Lower leg skin (tissue), 4 donors: ENCODE measurements at regions not wholly inside any gene's neighbourhood (a gene's known extent, or its start where the extent isn't known, plus 50 kb on each side); places are given as distances from the start of the nearest gene placed in this dataset.

Experiments used
- DNase-seq, 2 donors: peaks; one replicate each; pipeline ENCODE4 v3.0.0-alpha.2; 2019; ENCODE audit warnings: low spot score in 2 of 2
- H3K4me3 ChIP-seq: fragments of 200-600 bp; sonication (generic); 2 replicates; pipeline ENCODE4 v1.5.1; 2017; ENCODE audit warnings: mild to moderate bottlenecking, low read depth; ENCODE audit not compliant: poor library complexity, severe bottlenecking
- POLR2A ChIP-seq, 2 donors: fragments of 450-650 bp; IDR thresholded peaks; one replicate each; pipeline ENCODE4 v1.6.1; 2016 to 2017; ENCODE audit warnings: antibody characterized with exemption in 2 of 2, mild to moderate bottlenecking in 1 of 2, moderate library complexity in 1 of 2
- WGBS, 2 donors: methylation state at CpG; one replicate each; pipeline ENCODE4 v1.1.5; 2018; 5-methylcytosine and 5-hydroxymethylcytosine counted together
- intact Hi-C: fragments of 100-400 bp; cut with DNase I; formaldehyde crosslinking; loops from one replicate; pipeline ENCODE4 v1.15.0; 2023; ENCODE audit warnings: low total_unique reads
- TF ChIP-seq, protein P1 (sequence below), 3 donors: fragments of 450-650 bp; IDR thresholded peaks; one replicate each; pipeline ENCODE4 v1.5.1; 2016; ENCODE audit warnings: antibody characterized with exemption in 3 of 3, mild to moderate bottlenecking in 3 of 3, moderate library complexity in 2 of 3

GRCh38 chr15:67977414-67978089 lies 76.6 kb upstream of the PIAS1 start:
- DNase-seq, result no peak
- WGBS, 2 donors, result 92 to 93% methylated on average over 3 of the region's 3 CpGs
- intact Hi-C loops, result no loop called here
- TF ChIP-seq POLR2A (IDR thresholded peaks at IDR 0.05), result no peak
- TF ChIP-seq, protein P1, sequence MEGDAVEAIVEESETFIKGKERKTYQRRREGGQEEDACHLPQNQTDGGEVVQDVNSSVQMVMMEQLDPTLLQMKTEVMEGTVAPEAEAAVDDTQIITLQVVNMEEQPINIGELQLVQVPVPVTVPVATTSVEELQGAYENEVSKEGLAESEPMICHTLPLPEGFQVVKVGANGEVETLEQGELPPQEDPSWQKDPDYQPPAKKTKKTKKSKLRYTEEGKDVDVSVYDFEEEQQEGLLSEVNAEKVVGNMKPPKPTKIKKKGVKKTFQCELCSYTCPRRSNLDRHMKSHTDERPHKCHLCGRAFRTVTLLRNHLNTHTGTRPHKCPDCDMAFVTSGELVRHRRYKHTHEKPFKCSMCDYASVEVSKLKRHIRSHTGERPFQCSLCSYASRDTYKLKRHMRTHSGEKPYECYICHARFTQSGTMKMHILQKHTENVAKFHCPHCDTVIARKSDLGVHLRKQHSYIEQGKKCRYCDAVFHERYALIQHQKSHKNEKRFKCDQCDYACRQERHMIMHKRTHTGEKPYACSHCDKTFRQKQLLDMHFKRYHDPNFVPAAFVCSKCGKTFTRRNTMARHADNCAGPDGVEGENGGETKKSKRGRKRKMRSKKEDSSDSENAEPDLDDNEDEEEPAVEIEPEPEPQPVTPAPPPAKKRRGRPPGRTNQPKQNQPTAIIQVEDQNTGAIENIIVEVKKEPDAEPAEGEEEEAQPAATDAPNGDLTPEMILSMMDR (IDR thresholded peaks at IDR 0.05), result no peak
- no peak overlapping the region for H3K4me3 ChIP-seq

DNA sequence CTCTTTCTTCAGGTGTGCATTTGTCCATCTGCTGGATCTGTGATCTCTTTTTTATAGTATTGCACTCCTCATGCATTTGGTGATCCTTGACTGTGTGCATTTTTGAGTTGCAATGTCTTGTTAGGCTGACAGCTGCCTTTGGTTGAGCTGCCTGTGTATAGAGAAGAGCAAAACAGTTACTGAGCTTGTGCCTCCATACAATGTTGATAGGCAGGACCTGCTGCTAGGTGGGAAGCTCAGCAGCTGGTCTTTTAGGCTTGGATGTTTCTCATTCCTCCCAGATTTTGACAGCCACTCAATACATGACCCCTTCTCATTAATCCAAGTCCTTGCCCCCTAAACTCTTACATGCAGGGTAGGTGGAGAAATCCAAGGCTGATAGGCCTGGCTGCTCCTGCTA lies 74.8 kb upstream of the PIAS1 start:
- no peak for TF ChIP-seq POLR2A (IDR thresholded peaks at IDR 0.05)
- TF ChIP-seq, protein P1 (IDR thresholded peaks at IDR 0.05), result no peak
- DNase-seq, result no peak
- intact Hi-C loops, result no loop called here
- H3K4me3 ChIP-seq, result no peak overlapping the region

DNA sequence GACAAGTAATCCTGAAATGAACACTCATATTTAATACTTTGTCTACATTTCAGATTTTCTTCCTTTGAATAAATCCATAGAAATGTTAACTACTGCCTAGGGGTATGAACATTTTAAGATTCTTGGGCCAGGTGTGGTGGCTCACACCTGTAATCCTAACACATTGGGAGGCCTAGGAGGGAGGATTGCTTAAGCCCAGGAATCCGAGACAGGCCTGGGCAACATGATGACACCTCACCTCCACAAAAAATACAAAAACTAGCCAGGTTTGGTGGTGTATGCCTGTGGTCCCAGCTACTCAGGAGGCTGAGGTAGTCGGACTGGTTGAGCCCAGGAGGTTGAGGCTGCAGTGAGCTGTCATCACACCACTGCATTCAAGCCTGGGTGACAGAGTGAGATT lies 73.9 kb upstream of the PIAS1 start:
- intact Hi-C loops, result no loop called here
- 86 to 90% methylated on average over 2 of the region's 2 CpGs for WGBS, 2 donors
- TF ChIP-seq, protein P1 (IDR thresholded peaks at IDR 0.05), result no peak
- no peak for TF ChIP-seq POLR2A (IDR thresholded peaks at IDR 0.05)
- no peak for DNase-seq
- H3K4me3 ChIP-seq, result no peak overlapping the region

- TF ChIP-seq POLR2A (IDR thresholded peaks at IDR 0.05), result no peak
- TF ChIP-seq, protein P1 (IDR thresholded peaks at IDR 0.05), result no peak
- intact Hi-C loops, result no loop called here
- no peak for DNase-seq
- WGBS, 2 donors, result 55 to 60% methylated on average over 4 of the region's 4 CpGs
- no peak overlapping the region for H3K4me3 ChIP-seq
These were observed 73.1 kb upstream of the PIAS1 start for GRCh38 chr15:67980773-67981685.

- H3K4me3 ChIP-seq, result no peak overlapping the region
- 89% methylated on average over 3 of the region's 3 CpGs for WGBS, 2 donors
These were observed 72.3 kb upstream of the PIAS1 start for GRCh38 chr15:67981848-67982247.

More at GRCh38 chr15:67981848-67982247, 72.3 kb upstream of the PIAS1 start:
- intact Hi-C loops, result no loop called here
- TF ChIP-seq, protein P1 (IDR thresholded peaks at IDR 0.05), result no peak
- TF ChIP-seq POLR2A (IDR thresholded peaks at IDR 0.05), result no peak
- DNase-seq, result no peak
